Stomach (tissue), 4 donors: ENCODE measurements at regions not wholly inside any gene's neighbourhood (a gene's known extent, or its start where the extent isn't known, plus 50 kb on each side); places are given as distances from the start of the nearest gene placed in this dataset.

Experiments
- CTCF ChIP-seq, 7 experiments: fragments of 450-650 bp in 4 of 7; fragments of 200-600 bp in 3 of 7; sonication (generic) in 3 of 7; IDR thresholded peaks; one replicate each; pipeline ENCODE4 v1.5.1; 2016 to 2019; ENCODE audit warnings: antibody characterized with exemption in 7 of 7, control low read depth in 2 of 7, mild to moderate bottlenecking in 1 of 7
- POLR2A ChIP-seq, 4 donors: fragments of 450-650 bp; IDR thresholded peaks; one replicate each; pipeline ENCODE4 v1.6.1; 2016; ENCODE audit warnings: antibody characterized with exemption in 4 of 4, control low read depth in 2 of 4, mild to moderate bottlenecking in 1 of 4, moderate library complexity in 1 of 4
- POLR2AphosphoS5 ChIP-seq, 3 donors: sonication (generic); formaldehyde crosslinking; IDR thresholded peaks; one replicate each; pipeline ENCODE4 v1.6.1; 2016; ENCODE audit warnings: antibody characterized with exemption in 3 of 3

GRCh38 chr2:551621-552020, 125.6 kb downstream of the TMEM18 start:
- TF ChIP-seq CTCF (IDR thresholded peaks at IDR 0.05) (no peak), POLR2A (IDR thresholded peaks at IDR 0.05) (no peak), POLR2AphosphoS5 (IDR thresholded peaks at IDR 0.05) (no peak)
